ENCODE measurements at regions not wholly inside any gene's neighbourhood (a gene's known extent, or its start where the extent isn't known, plus 50 kb on each side); places are given as distances from the start of the nearest gene placed in this dataset.

DNA sequence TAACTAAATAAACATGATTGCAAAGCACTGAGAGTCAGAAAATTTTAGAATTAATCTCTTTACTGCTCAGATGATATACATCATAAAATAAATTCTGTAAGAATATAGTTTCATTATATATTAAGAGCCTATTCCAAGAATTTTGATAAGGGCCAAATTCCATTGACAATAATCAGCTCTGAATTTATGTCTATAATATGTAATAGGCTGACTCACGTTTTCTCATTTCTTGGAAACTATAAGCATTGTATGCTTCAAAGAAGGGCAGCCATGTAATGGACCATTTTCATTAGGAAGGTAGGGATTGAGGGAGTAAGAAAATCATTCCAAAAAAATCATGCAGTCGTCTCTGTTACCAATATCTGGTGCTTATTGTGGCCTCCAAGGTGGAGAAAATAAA is 315.9 kb downstream of the ZIC4 start:
- BruUV-seq (replicated peaks): no TSS peak
- Histone ChIP-seq H3K4me2 (ENCODE audit: control insufficient read depth, insufficient read depth) (no peak overlapping the region), H3K9me3 (replicated peaks; ENCODE audit: control insufficient read depth, insufficient read depth, low read length) (no peaks in the 10 kb centered on the region), H3K27ac (ENCODE audit: control insufficient read depth, insufficient read depth) (no peak overlapping the region), H4K20me1 (ENCODE audit: control insufficient read depth, insufficient read depth) (no peaks in the 10 kb centered on the region), H3K36me3 (ENCODE audit: control insufficient read depth in 2 of 2, insufficient read depth in 2 of 2, low read length in 1 of 2) (no peaks in the 10 kb centered on the region), H3K4me3 (no peak overlapping the region), H2AFZ (ENCODE audit: control insufficient read depth, low read depth, low read length) (no peak overlapping the region), H3K27me3 (replicated peaks in 1 of 2; ENCODE audit: control insufficient read depth in 2 of 2, insufficient read depth in 2 of 2, low read length in 1 of 2) (no peaks in the 10 kb centered on the region), H3K9ac (ENCODE audit: control insufficient read depth, insufficient read depth, low read length) (no peak overlapping the region), H3K79me2 (ENCODE audit: control insufficient read depth, insufficient read depth, low read length) (no peaks in the 10 kb centered on the region), H3K4me1 (ENCODE audit: control insufficient read depth, insufficient read depth, low read length) (no peaks in the 10 kb centered on the region)
- TF ChIP-seq SUPT20H (IDR thresholded peaks at IDR 0.05; ENCODE audit: borderline replicate concordance, control insufficient read depth, low read depth, low read length) (no peak), FOS (IDR thresholded peaks at IDR 0.05; ENCODE audit: borderline replicate concordance, extremely low read depth, insufficient read length) (no peak), EGR1 (IDR thresholded peaks at IDR 0.05; ENCODE audit: borderline replicate concordance in 1 of 2, low read depth in 2 of 2, low read length in 2 of 2) (no peak)
- ChIA-PET SMC1A (ENCODE audit: uncharacterized antibody, unreplicated experiment) (no interaction called here), POLR2A (no interaction called here), CTCF (no interaction called here), RAD21 (ENCODE audit: unreplicated experiment) (no interaction called here)
- intact Hi-C loops (cut with micrococcal nuclease; ENCODE audit: unreplicated experiment): no loop called here
- DNase-seq (ENCODE audit: low read depth, low spot score) (no peak), FAIRE-seq (no peak), ATAC-seq (no peak)
- WGBS (ENCODE audit: insufficient coverage, insufficient replicate concordance, low lambda C conversion rate, missing lambda C conversion rate): 0% methylated on average over 2 of the region's 2 CpGs
- in situ Hi-C loops (cut with MboI): no loop called here

DNA sequence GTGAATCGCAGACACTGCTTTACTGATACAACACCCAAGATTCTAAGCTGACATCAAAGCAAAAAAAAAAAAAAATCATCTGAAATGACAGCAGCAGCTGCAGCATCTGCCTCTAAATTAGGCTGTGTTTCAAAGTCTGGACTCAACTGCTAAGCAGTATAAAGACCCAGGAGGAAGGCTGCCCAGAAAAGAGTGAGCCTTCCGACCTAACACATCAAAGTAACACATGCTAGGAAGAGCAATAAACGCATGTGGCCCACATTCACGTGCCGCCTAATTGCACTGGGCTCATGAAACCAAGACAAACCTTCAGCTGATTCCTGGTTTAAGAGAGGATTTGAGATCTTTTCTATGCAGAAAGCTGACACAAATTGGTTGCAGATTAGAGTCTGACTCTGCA is 317.1 kb downstream of the ZIC4 start:
- H3K4me2 ChIP-seq (ENCODE audit: control insufficient read depth, insufficient read depth): no peak overlapping the region
- in situ Hi-C loops (cut with MboI) (no loop called here), intact Hi-C loops (cut with micrococcal nuclease; ENCODE audit: unreplicated experiment) (no loop called here)
- H3K36me3 ChIP-seq (ENCODE audit: control insufficient read depth in 2 of 2, insufficient read depth in 2 of 2, low read length in 1 of 2): no peaks in the 10 kb centered on the region
- DNase-seq (ENCODE audit: low read depth, low spot score) (no peak), FAIRE-seq (no peak), ATAC-seq (no peak)
- ChIA-PET RAD21 (ENCODE audit: unreplicated experiment) (no interaction called here), CTCF (no interaction called here), POLR2A (no interaction called here), SMC1A (ENCODE audit: uncharacterized antibody, unreplicated experiment) (no interaction called here)
- no peak overlapping the region for H3K4me3 ChIP-seq
- H3K9me3 ChIP-seq (replicated peaks; ENCODE audit: control insufficient read depth, insufficient read depth, low read length): no peaks in the 10 kb centered on the region
- no peak overlapping the region for H2AFZ ChIP-seq (ENCODE audit: control insufficient read depth, low read depth, low read length)
- 21% methylated on average over 5 of the region's 5 CpGs for WGBS (ENCODE audit: insufficient coverage, insufficient replicate concordance, low lambda C conversion rate, missing lambda C conversion rate)
- no peak overlapping the region for H3K9ac ChIP-seq (ENCODE audit: control insufficient read depth, insufficient read depth, low read length)
- TF ChIP-seq ZSCAN29 (IDR thresholded peaks at IDR 0.05): no peak
- no peak for TF ChIP-seq CBX3 (IDR thresholded peaks at IDR 0.05; ENCODE audit: borderline replicate concordance, low read depth)
- TF ChIP-seq, protein P1, sequence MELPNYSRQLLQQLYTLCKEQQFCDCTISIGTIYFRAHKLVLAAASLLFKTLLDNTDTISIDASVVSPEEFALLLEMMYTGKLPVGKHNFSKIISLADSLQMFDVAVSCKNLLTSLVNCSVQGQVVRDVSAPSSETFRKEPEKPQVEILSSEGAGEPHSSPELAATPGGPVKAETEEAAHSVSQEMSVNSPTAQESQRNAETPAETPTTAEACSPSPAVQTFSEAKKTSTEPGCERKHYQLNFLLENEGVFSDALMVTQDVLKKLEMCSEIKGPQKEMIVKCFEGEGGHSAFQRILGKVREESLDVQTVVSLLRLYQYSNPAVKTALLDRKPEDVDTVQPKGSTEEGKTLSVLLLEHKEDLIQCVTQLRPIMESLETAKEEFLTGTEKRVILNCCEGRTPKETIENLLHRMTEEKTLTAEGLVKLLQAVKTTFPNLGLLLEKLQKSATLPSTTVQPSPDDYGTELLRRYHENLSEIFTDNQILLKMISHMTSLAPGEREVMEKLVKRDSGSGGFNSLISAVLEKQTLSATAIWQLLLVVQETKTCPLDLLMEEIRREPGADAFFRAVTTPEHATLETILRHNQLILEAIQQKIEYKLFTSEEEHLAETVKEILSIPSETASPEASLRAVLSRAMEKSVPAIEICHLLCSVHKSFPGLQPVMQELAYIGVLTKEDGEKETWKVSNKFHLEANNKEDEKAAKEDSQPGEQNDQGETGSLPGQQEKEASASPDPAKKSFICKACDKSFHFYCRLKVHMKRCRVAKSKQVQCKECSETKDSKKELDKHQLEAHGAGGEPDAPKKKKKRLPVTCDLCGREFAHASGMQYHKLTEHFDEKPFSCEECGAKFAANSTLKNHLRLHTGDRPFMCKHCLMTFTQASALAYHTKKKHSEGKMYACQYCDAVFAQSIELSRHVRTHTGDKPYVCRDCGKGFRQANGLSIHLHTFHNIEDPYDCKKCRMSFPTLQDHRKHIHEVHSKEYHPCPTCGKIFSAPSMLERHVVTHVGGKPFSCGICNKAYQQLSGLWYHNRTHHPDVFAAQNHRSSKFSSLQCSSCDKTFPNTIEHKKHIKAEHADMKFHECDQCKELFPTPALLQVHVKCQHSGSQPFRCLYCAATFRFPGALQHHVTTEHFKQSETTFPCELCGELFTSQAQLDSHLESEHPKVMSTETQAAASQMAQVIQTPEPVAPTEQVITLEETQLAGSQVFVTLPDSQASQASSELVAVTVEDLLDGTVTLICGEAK (IDR thresholded peaks at IDR 0.05; ENCODE audit: borderline replicate concordance): no peak
- TF ChIP-seq POLR2A (IDR thresholded peaks at IDR 0.05; ENCODE audit: low read depth, low read length): no peak
- TF ChIP-seq, protein P2, sequence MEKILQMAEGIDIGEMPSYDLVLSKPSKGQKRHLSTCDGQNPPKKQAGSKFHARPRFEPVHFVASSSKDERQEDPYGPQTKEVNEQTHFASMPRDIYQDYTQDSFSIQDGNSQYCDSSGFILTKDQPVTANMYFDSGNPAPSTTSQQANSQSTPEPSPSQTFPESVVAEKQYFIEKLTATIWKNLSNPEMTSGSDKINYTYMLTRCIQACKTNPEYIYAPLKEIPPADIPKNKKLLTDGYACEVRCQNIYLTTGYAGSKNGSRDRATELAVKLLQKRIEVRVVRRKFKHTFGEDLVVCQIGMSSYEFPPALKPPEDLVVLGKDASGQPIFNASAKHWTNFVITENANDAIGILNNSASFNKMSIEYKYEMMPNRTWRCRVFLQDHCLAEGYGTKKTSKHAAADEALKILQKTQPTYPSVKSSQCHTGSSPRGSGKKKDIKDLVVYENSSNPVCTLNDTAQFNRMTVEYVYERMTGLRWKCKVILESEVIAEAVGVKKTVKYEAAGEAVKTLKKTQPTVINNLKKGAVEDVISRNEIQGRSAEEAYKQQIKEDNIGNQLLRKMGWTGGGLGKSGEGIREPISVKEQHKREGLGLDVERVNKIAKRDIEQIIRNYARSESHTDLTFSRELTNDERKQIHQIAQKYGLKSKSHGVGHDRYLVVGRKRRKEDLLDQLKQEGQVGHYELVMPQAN (conservative IDR thresholded peaks at IDR 0.05): no peak
- H3K4me1 ChIP-seq (ENCODE audit: control insufficient read depth, insufficient read depth, low read length): no peaks in the 10 kb centered on the region
- H3K27ac ChIP-seq (ENCODE audit: control insufficient read depth, insufficient read depth): no peak overlapping the region
- no peaks in the 10 kb centered on the region for H4K20me1 ChIP-seq (ENCODE audit: control insufficient read depth, insufficient read depth)
- BruUV-seq (replicated peaks): no TSS peak
- H3K79me2 ChIP-seq (ENCODE audit: control insufficient read depth, insufficient read depth, low read length): no peaks in the 10 kb centered on the region
- H3K27me3 ChIP-seq (replicated peaks in 1 of 2; ENCODE audit: control insufficient read depth in 2 of 2, insufficient read depth in 2 of 2, low read length in 1 of 2): no peaks in the 10 kb centered on the region
